MCF 10A (cell line): ENCODE measurements at regions not wholly inside any gene's neighbourhood (a gene's known extent, or its start where the extent isn't known, plus 50 kb on each side); places are given as distances from the start of the nearest gene placed in this dataset.

ENCODE experiments used
- BruUV-seq: library from RNA; stranded (reverse); fragments of 400-500 nt; replicated peaks from 2 replicates; lab custom pipeline; 2021; lab: Mats Ljungman, UMichigan
- CTCF ChIA-PET: fragments of 300-600 bp; sonication (Branson Sonifier 250); formaldehyde crosslinking; extraction: SDS; loops from one replicate; lab custom pipeline; 2021; ENCODE audit warnings: antibody characterized with exemption, inconsistent platforms; lab: Yijun Ruan, JAX
- POLR2A ChIA-PET: fragments of 300-600, 350-650 bp; sonication (Branson Sonifier 250); formaldehyde crosslinking; extraction: SDS; loops from one replicate; lab custom pipeline; 2020; ENCODE audit warnings: antibody characterized with exemption, inconsistent platforms; lab: Yijun Ruan, JAX
- DNase-seq: peaks from one replicate; pipeline ENCODE4 v3.0.0-alpha.2; 2018; ENCODE audit not compliant: unreplicated experiment
- H3K27ac Mint-ChIP-seq: one replicate; pipeline ENCODE4 v1.8.0; 2022; ENCODE audit warnings: mild to moderate bottlenecking, low read depth, mixed read lengths; ENCODE audit not compliant: unreplicated experiment
- H3K27me3 Mint-ChIP-seq: one replicate; pipeline ENCODE4 v1.8.0; 2022; ENCODE audit warnings: mixed read lengths; ENCODE audit not compliant: insufficient read depth, unreplicated experiment
- H3K36me3 Mint-ChIP-seq: one replicate; pipeline ENCODE4 v1.8.0; 2022; ENCODE audit warnings: mild to moderate bottlenecking, moderate library complexity, mixed read lengths; ENCODE audit not compliant: insufficient read depth, unreplicated experiment
- H3K4me1 Mint-ChIP-seq: one replicate; pipeline ENCODE4 v1.8.0; 2022; ENCODE audit warnings: mixed read lengths; ENCODE audit not compliant: insufficient read depth, unreplicated experiment
- H3K4me3 Mint-ChIP-seq: one replicate; pipeline ENCODE4 v1.8.0; 2022; ENCODE audit warnings: mild to moderate bottlenecking, moderate library complexity, mixed read lengths; ENCODE audit not compliant: unreplicated experiment
- H3K9me3 Mint-ChIP-seq: one replicate; pipeline ENCODE4 v1.8.0; 2022; ENCODE audit warnings: mixed read lengths; ENCODE audit not compliant: unreplicated experiment
- intact Hi-C: fragments of 100-400 bp; cut with micrococcal nuclease; formaldehyde crosslinking; loops from 2 replicates; pipeline ENCODE4 v1.14.1; 2022
- TF ChIP-seq, protein P1 (sequence below): fragments of 200-600 bp; IDR thresholded peaks from one replicate; pipeline ENCODE4 v1.8.0; 2022; ENCODE audit warnings: antibody characterized with exemption, mild to moderate bottlenecking; ENCODE audit not compliant: unreplicated experiment

DNA sequence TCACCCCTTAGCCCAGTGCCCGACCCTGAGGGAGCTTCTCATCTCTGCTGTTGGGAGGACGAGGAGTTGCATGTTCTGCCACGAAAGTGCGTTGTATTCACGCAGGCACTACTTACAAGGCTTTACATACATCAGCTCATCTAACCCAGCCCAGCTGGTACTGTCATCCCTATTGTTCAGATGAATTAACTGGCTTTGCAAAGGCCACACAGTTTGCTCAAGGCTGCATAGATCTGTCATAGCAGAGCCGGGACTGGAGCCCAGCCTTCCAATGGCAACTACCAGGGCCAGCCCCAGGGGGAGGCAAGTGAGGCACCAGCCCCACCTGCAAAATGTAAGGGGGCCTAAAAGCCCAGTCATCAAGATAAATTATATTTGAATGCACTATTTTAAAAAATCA, 257.6 kb downstream of the NFATC2 start:
- Mint-ChIP-seq H3K4me3 (no peak overlapping the region), H3K4me1 (no peaks in the 10 kb centered on the region), H3K27me3 (no peaks in the 10 kb centered on the region), H3K27ac (no peak overlapping the region), H3K36me3 (no peaks in the 10 kb centered on the region), H3K9me3 (peaks cover 1% of the 10 kb centered on the region)
- intact Hi-C loops: no loop called here
- TF ChIP-seq, protein P1, sequence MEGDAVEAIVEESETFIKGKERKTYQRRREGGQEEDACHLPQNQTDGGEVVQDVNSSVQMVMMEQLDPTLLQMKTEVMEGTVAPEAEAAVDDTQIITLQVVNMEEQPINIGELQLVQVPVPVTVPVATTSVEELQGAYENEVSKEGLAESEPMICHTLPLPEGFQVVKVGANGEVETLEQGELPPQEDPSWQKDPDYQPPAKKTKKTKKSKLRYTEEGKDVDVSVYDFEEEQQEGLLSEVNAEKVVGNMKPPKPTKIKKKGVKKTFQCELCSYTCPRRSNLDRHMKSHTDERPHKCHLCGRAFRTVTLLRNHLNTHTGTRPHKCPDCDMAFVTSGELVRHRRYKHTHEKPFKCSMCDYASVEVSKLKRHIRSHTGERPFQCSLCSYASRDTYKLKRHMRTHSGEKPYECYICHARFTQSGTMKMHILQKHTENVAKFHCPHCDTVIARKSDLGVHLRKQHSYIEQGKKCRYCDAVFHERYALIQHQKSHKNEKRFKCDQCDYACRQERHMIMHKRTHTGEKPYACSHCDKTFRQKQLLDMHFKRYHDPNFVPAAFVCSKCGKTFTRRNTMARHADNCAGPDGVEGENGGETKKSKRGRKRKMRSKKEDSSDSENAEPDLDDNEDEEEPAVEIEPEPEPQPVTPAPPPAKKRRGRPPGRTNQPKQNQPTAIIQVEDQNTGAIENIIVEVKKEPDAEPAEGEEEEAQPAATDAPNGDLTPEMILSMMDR: no peak
- ChIA-PET POLR2A (no interaction called here), CTCF (interaction anchor here (0.6 to 0.8 kb wide), 4 partner anchors 20 to 497 kb away, joined by 3 to 5 read pairs (median 4); no protein-coding TSS in a partner anchor)
- BruUV-seq: no TSS peak
- DNase-seq: no peak

DNA sequence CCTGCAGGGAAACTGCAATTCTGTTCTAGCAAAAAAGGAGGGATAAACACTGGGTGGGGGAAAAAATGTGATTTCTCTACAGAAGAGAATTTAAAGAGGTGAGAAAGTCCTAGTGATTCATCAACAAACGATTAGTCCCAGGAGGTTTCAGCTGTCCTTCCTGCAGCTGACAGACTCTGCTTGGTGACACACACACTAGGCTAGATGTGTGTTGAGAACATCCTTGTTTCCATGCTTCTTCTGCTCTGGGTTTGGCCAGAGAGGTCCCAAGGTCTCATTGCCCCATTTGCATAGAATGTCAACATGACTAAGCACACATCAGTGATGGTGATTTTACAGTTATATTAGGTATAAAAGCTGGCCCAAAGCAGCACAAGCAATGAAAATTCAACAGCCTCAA, 258.3 kb downstream of the NFATC2 start:
- DNase-seq: no peak
- CTCF ChIA-PET: interaction anchor here (0.6 to 0.9 kb wide), 6 partner anchors 21 to 496 kb away, joined by 3 to 5 read pairs (median 4); no protein-coding TSS in a partner anchor
- no peaks in the 10 kb centered on the region for H3K36me3 Mint-ChIP-seq
- POLR2A ChIA-PET: no interaction called here
- intact Hi-C loops: no loop called here
- no peaks in the 10 kb centered on the region for H3K27me3 Mint-ChIP-seq
- H3K27ac Mint-ChIP-seq: no peak overlapping the region
- H3K9me3 Mint-ChIP-seq: peaks cover 8% of the 10 kb centered on the region
- H3K4me3 Mint-ChIP-seq: no peak overlapping the region
- TF ChIP-seq, protein P1: no peak
- no TSS peak for BruUV-seq
- no peaks in the 10 kb centered on the region for H3K4me1 Mint-ChIP-seq

DNA sequence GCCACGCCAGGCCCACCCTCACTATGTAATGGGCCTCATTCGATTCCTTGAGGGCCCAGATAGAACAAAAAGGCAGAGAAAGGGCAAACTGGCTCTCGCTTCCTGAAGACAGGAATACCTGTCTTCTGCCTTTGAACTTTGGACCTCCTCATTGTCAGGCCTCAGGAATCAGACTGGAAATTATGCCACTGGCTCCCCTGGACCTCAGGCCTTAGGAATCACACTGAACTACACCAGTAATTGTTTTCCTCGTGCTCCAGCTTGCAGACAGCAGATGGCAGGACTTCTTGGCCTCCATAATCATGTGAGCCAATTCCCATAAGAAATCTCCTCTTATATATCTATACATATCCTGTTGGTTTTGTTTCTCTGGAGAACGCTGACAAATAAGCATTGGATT, 258.6 kb upstream of the KCNG1 start:
- POLR2A ChIA-PET: interaction anchor here (0.7 kb wide), 1 partner anchor 11 kb away, joined by 3 read pairs; no protein-coding TSS in a partner anchor
- H3K27ac Mint-ChIP-seq: no peak overlapping the region
- H3K4me3 Mint-ChIP-seq: no peak overlapping the region
- no peaks in the 10 kb centered on the region for H3K4me1 Mint-ChIP-seq
- no TSS peak for BruUV-seq
- CTCF ChIA-PET: interaction anchor here (1.5 kb wide), 1 partner anchor 9 kb away, joined by 4 read pairs; no protein-coding TSS in a partner anchor
- DNase-seq: no peak
- intact Hi-C loops: no loop called here
- H3K36me3 Mint-ChIP-seq: no peaks in the 10 kb centered on the region
- no peaks in the 10 kb centered on the region for H3K27me3 Mint-ChIP-seq
- peaks cover 8% of the 10 kb centered on the region for H3K9me3 Mint-ChIP-seq
- TF ChIP-seq, protein P1: no peak

DNA sequence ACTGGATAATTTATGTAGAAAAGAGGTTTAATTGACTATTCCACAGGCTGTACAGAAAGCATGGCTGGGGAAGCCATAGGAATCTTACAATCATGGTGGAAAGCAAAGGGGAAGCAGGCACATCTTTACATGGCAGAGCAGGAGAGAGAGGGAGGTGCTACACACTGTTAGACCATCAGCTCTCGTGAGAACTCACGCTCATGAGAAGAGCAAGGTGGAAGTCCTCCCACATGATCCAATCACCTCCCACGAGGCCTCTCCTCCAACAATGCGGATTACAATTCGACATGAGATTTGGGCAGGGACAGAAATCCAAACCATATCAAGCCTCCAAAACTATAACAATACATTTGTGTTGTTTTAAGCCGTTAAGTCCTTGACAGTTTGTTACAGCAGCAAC, 257.1 kb upstream of the KCNG1 start:
- intact Hi-C loops: no loop called here
- Mint-ChIP-seq H3K9me3 (peaks cover 8% of the 10 kb centered on the region), H3K4me1 (no peaks in the 10 kb centered on the region), H3K27ac (no peak overlapping the region), H3K4me3 (no peak overlapping the region), H3K27me3 (no peaks in the 10 kb centered on the region), H3K36me3 (no peaks in the 10 kb centered on the region)
- no TSS peak for BruUV-seq
- CTCF ChIA-PET: no interaction called here
- TF ChIP-seq, protein P1: no peak
- POLR2A ChIA-PET: no interaction called here
- no peak for DNase-seq
